AG09309 (cell line): ENCODE measurements at regions not wholly inside any gene's neighbourhood (a gene's known extent, or its start where the extent isn't known, plus 50 kb on each side); places are given as distances from the start of the nearest gene placed in this dataset.
A peak's percentile ranks its signal among the peaks of the same experiment; 100 is the strongest.

Experiments used
- DNase-seq: peaks from one replicate; pipeline ENCODE4 v3.0.0-alpha.2; 2010; ENCODE audit warnings: low read depth
- H3K4me3 ChIP-seq: 2 replicates; pipeline ENCODE4 v1.5.1; 2011; ENCODE audit warnings: mild to moderate bottlenecking, low read depth, low read length, moderate library complexity; ENCODE audit not compliant: control insufficient read depth
- CTCF ChIP-seq: IDR thresholded peaks from 2 replicates; pipeline ENCODE4 v1.5.1; 2011; ENCODE audit warnings: mild to moderate bottlenecking, low read depth, low read length, inconsistent platforms; ENCODE audit not compliant: insufficient read depth, control insufficient read depth; ENCODE audit errors: missing control alignments

- no peak overlapping the region for H3K4me3 ChIP-seq
- no peak for TF ChIP-seq CTCF
- DNase-seq: no peak
These were observed 92.4 kb upstream of the TGM3 start for GRCh38 chr20:2203436-2203835.

- DNase-seq: no peak
- H3K4me3 ChIP-seq: no peak overlapping the region
- no peak for TF ChIP-seq CTCF
These were observed 91.8 kb upstream of the TGM3 start for GRCh38 chr20:2204021-2204420.

- peak overlapping the region; percentile 77 for H3K4me3 ChIP-seq
- peak; percentile 83 for TF ChIP-seq CTCF
- peak; percentile 5 for DNase-seq
These were observed 88.6 kb upstream of the TGM3 start for GRCh38 chr20:2206957-2207769.

- DNase-seq: no peak
- no peak for TF ChIP-seq CTCF
- H3K4me3 ChIP-seq: peak overlapping the region; percentile 77
These were observed 88.1 kb upstream of the TGM3 start for GRCh38 chr20:2207770-2208097.

GRCh38 chr20:2208897-2209296, 86.9 kb upstream of the TGM3 start:
- H3K4me3 ChIP-seq: no peak overlapping the region
- no peak for DNase-seq
- no peak for TF ChIP-seq CTCF

GRCh38 chr20:2210646-2211552, 84.9 kb upstream of the TGM3 start:
- peak; percentile 49 for DNase-seq
- TF ChIP-seq CTCF: no peak
- H3K4me3 ChIP-seq: no peak overlapping the region
